Chondrocyte (in vitro differentiated cells): ENCODE measurements at regions not wholly inside any gene's neighbourhood (a gene's known extent, or its start where the extent isn't known, plus 50 kb on each side); places are given as distances from the start of the nearest gene placed in this dataset.
"Not testable (repeated sequence)": the region's sequence is repeated elsewhere in the genome, so short reads cannot be mapped to it uniquely, and the experiment has no call there.

Experiments
- DNase-seq: peaks from one replicate; pipeline ENCODE4 v3.0.0; 2021; ENCODE audit warnings: mixed read lengths, low spot score
- H3K27ac Mint-ChIP-seq: one replicate; pipeline ENCODE4 v1.8.0; 2021; ENCODE audit warnings: mild to moderate bottlenecking, moderate library complexity, mixed read lengths; ENCODE audit not compliant: unreplicated experiment
- H3K27me3 Mint-ChIP-seq: 2 replicates; pipeline ENCODE4 v1.8.0; 2021; ENCODE audit warnings: low read depth, mixed read lengths
- H3K36me3 Mint-ChIP-seq: 2 replicates; pipeline ENCODE4 v1.8.0; 2021; ENCODE audit warnings: low read depth, mixed read lengths
- H3K4me1 Mint-ChIP-seq: 2 replicates; pipeline ENCODE4 v1.8.0; 2021; ENCODE audit warnings: low read depth, mild to moderate bottlenecking, mixed read lengths
- H3K4me3 Mint-ChIP-seq: one replicate; pipeline ENCODE4 v1.8.0; 2021; ENCODE audit warnings: mild to moderate bottlenecking, moderate library complexity, mixed read lengths; ENCODE audit not compliant: unreplicated experiment
- H3K9me3 Mint-ChIP-seq: 2 replicates; pipeline ENCODE4 v1.8.0; 2021; ENCODE audit warnings: low read depth, mixed read lengths
- TF ChIP-seq, protein P1 (sequence below): fragments of 200-600 bp; sonication (generic); IDR thresholded peaks from 2 replicates; pipeline ENCODE4 v1.5.0; 2021; ENCODE audit warnings: antibody characterized with exemption, mild to moderate bottlenecking, moderate library complexity

DNA sequence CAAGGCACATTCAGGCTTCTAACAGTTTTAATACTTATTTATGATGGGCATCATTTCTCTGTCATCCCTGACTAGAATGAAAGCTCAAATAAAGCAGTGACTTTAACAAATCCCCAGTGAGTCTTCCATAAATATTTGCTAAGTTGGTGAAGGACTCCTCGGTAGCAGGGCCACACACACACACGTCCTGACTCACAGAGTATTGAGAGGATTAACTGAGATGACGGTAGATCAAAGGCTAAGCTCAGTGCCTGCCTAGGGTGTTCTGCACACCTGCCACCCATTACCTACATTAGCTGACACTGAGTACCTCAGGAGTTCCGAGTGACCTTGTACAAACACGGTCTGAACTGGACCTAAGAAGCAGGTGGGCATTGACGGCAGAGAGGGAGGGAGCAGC, 197.3 kb upstream of the SFSWAP start:
- TF ChIP-seq, protein P1, sequence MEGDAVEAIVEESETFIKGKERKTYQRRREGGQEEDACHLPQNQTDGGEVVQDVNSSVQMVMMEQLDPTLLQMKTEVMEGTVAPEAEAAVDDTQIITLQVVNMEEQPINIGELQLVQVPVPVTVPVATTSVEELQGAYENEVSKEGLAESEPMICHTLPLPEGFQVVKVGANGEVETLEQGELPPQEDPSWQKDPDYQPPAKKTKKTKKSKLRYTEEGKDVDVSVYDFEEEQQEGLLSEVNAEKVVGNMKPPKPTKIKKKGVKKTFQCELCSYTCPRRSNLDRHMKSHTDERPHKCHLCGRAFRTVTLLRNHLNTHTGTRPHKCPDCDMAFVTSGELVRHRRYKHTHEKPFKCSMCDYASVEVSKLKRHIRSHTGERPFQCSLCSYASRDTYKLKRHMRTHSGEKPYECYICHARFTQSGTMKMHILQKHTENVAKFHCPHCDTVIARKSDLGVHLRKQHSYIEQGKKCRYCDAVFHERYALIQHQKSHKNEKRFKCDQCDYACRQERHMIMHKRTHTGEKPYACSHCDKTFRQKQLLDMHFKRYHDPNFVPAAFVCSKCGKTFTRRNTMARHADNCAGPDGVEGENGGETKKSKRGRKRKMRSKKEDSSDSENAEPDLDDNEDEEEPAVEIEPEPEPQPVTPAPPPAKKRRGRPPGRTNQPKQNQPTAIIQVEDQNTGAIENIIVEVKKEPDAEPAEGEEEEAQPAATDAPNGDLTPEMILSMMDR: no peak
- Mint-ChIP-seq H3K4me3 (no peak overlapping the region), H3K27ac (no peak overlapping the region), H3K27me3 (peaks cover 1% of the 10 kb centered on the region), H3K4me1 (peaks cover 5% of the 10 kb centered on the region), H3K36me3 (peaks cover 2% of the 10 kb centered on the region), H3K9me3 (peaks cover 18% of the 10 kb centered on the region)
- no peak for DNase-seq

DNA sequence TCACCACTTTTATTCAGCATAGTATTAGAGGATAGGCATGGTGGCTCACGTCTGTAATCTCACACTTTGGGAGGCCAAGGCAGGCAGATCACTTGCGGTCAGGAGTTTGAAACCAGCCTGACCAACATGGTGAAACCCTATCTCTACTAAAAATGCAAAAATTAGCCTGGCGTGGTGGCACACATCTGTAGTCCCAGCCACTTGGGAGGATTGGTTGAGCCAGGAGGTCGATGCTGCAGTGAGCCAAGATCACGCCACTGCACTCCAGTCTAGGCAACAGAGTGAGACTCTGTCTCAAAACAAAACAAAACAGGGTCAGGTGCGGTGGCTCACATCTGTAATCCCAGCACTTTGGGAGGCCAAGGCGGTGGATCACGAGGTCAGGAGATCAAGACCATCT, 190.3 kb upstream of the SFSWAP start:
- not testable (repeated sequence) for H3K27ac Mint-ChIP-seq, H3K4me1 Mint-ChIP-seq, H3K36me3 Mint-ChIP-seq, H3K4me3 Mint-ChIP-seq, DNase-seq
- peaks cover 20% of the 10 kb centered on the region for H3K27me3 Mint-ChIP-seq
- peaks cover 14% of the 10 kb centered on the region for H3K9me3 Mint-ChIP-seq

DNA sequence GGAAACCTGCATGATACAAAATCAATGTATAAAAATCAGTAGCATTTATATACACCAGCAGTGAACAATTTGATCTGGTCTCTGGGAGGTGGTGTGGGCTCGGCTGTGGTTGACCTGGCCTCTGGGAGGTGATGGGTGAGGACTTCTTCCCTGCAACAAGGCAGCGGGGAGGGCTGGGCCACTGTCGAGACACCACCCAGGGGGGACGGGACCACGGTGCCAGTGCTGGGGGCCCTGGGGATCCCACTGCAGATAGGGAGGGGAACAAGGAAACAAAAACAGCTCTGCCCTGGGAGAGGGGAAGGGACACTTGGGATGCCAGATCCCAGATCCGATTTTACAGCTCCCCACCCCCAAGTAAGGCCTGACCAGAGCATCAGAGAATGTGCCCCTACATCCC, 189.6 kb upstream of the SFSWAP start:
- no peak overlapping the region for H3K27ac Mint-ChIP-seq
- TF ChIP-seq, protein P1: no peak
- no peaks in the 10 kb centered on the region for H3K36me3 Mint-ChIP-seq
- no peaks in the 10 kb centered on the region for H3K4me1 Mint-ChIP-seq
- DNase-seq: no peak
- peaks cover 20% of the 10 kb centered on the region for H3K27me3 Mint-ChIP-seq
- H3K9me3 Mint-ChIP-seq: peaks cover 11% of the 10 kb centered on the region
- no peak overlapping the region for H3K4me3 Mint-ChIP-seq

DNA sequence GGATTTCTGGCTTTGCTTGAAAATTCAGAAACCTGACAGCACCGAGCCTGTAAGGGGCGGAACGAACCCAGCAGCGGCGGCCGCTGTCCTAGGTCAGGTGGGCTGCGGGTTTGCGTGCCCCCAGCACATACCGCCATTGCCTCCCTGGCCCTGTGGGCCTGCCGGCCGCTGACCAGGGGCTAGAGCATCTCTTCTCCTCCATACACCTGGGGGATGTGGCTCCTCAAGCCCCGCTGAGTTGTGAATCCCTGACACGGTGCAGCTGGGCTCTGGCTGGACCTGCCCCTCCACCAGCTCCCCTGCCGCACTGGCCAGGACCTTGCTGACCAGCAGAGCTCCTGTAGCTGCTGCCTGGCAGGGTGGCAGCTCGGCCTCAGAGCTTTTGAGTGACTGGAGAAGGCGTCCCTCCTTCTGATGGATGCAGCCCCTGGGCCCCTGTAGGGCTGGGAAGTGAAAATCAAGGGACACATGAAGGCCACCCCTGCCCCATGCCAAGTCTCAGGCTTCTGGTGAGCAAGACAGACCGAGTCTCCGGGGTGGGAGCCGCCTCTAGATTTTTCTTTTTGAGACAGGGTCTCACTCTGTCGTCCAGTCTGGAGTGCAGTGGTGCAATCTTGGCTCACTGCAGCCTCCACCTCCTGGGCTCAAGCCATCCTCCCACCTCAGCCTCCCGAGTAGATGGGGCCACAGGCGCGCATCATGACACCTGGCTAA, 184.9 kb upstream of the SFSWAP start:
- Mint-ChIP-seq H3K27me3 (peaks cover 8% of the 10 kb centered on the region), H3K4me1 (no peaks in the 10 kb centered on the region), H3K27ac (no peak overlapping the region)

DNA sequence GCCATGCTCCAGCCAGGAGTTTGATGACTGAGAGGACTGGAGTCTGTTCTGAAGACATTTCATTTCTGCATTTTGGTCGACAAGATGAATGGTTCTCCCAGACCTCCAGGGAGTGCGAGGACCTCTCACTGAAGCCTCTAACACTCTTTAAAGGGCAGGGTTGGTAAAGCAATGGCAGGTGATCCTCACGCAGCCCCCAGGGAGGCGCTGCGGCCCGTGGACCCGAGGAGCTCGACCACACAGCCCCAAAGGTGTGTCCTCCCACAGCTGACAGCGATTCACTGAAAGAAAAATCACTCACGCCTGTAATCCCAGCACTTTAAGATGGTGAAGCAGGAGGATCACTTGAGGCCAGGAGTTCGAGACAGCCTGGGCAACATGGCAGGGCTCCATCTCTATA, 183.8 kb upstream of the SFSWAP start:
- no peak overlapping the region for H3K4me3 Mint-ChIP-seq
- H3K9me3 Mint-ChIP-seq: no peaks in the 10 kb centered on the region
- no peak for DNase-seq
- peaks cover 10% of the 10 kb centered on the region for H3K27me3 Mint-ChIP-seq
- no peak overlapping the region for H3K27ac Mint-ChIP-seq
- H3K36me3 Mint-ChIP-seq: no peaks in the 10 kb centered on the region
- TF ChIP-seq, protein P1: no peak
- H3K4me1 Mint-ChIP-seq: no peaks in the 10 kb centered on the region

More for the DNA sequence above, 184.9 kb upstream of the SFSWAP start:
- Mint-ChIP-seq H3K36me3 (no peaks in the 10 kb centered on the region), H3K9me3 (no peaks in the 10 kb centered on the region), H3K4me3 (no peak overlapping the region)
- TF ChIP-seq, protein P1: no peak
- no peak for DNase-seq

DNA sequence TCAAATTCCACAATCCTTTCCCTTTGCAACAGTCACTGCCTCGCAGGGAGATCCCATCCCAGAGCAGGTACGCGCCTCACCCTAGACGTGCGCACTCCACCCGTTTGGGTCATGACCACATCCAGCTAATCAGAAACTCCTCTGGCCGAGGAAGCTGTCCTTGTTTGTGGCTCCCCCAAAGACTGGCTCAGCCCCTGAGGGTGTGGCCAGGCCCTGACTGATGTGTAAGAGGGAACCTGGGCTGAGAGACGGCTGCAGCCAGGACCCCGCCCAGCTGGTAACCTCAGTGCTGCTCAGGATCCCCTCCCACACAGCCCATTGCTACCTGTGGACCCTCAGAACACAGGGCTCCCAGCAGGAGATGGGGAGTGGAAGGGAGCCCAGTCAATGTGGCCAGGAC, 183.2 kb upstream of the SFSWAP start:
- DNase-seq: no peak
- Mint-ChIP-seq H3K4me1 (no peaks in the 10 kb centered on the region), H3K27me3 (peaks cover 12% of the 10 kb centered on the region), H3K4me3 (no peak overlapping the region), H3K9me3 (no peaks in the 10 kb centered on the region), H3K36me3 (no peaks in the 10 kb centered on the region), H3K27ac (no peak overlapping the region)
- TF ChIP-seq, protein P1: no peak
